Effector memory CD4-positive, alpha-beta T cell (primary cell): ENCODE measurements at regions not wholly inside any gene's neighbourhood (a gene's known extent, or its start where the extent isn't known, plus 50 kb on each side); places are given as distances from the start of the nearest gene placed in this dataset.
"Not testable (repeated sequence)": the region's sequence is repeated elsewhere in the genome, so short reads cannot be mapped to it uniquely, and the experiment has no call there.

Experiments used
- DNase-seq, 3 donors: peaks; one replicate each; pipeline ENCODE4 v3.0.0-alpha.2; 2020
- H3K27ac ChIP-seq: 2 replicates; pipeline ENCODE4 v1.7.0; 2013; ENCODE audit warnings: mild to moderate bottlenecking, low read length, moderate library complexity; ENCODE audit not compliant: insufficient read depth, poor library complexity, severe bottlenecking
- H3K27me3 ChIP-seq: replicated peaks from 2 replicates; pipeline ENCODE4 v1.7.0; 2013; ENCODE audit warnings: mild to moderate bottlenecking, low read length; ENCODE audit not compliant: insufficient read depth, control insufficient read depth, poor library complexity, severe bottlenecking
- H3K36me3 ChIP-seq: 2 replicates; pipeline ENCODE4 v1.7.0; 2013; ENCODE audit warnings: mild to moderate bottlenecking, low read length, moderate library complexity; ENCODE audit not compliant: control insufficient read depth, insufficient read depth
- H3K4me1 ChIP-seq: 2 replicates; pipeline ENCODE4 v1.7.0; 2013; ENCODE audit warnings: low read length, mild to moderate bottlenecking; ENCODE audit not compliant: control insufficient read depth, insufficient read depth, poor library complexity, severe bottlenecking
- H3K4me3 ChIP-seq: 2 replicates; pipeline ENCODE4 v1.7.0; 2013; ENCODE audit warnings: low read length, low read depth, mild to moderate bottlenecking; ENCODE audit not compliant: insufficient read depth, poor library complexity, severe bottlenecking
- H3K9me3 ChIP-seq: 2 replicates; pipeline ENCODE4 v1.7.0; 2013; ENCODE audit warnings: mild to moderate bottlenecking, low read length, moderate library complexity; ENCODE audit not compliant: control insufficient read depth

DNA sequence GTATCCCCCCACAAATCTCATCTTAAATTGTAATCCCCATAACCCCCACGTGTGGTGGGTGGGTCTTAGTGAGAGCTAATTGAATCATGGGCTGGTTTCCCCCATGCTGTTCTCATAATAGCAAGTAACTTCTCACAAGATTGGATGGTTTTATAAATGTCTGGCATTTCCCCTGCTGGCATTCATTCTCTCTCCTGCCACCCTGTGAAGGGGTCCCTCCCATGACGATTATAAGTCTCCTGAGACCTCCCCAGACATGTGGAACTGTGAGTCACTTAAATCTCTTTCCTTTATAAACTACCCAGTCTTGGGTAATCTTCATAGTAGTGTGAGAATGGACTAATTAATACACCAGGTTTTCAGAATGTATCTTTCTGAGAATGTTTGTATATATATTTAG, 1159.4 kb downstream of the FAM181B start:
- H3K4me1 ChIP-seq = no peaks in the 10 kb centered on the region
- H3K36me3 ChIP-seq = no peaks in the 10 kb centered on the region
- H3K27ac ChIP-seq = no peak overlapping the region
- no peaks in the 10 kb centered on the region for H3K9me3 ChIP-seq
- H3K4me3 ChIP-seq = no peak overlapping the region
- H3K27me3 ChIP-seq = no peaks in the 10 kb centered on the region
- DNase-seq = no peak

DNA sequence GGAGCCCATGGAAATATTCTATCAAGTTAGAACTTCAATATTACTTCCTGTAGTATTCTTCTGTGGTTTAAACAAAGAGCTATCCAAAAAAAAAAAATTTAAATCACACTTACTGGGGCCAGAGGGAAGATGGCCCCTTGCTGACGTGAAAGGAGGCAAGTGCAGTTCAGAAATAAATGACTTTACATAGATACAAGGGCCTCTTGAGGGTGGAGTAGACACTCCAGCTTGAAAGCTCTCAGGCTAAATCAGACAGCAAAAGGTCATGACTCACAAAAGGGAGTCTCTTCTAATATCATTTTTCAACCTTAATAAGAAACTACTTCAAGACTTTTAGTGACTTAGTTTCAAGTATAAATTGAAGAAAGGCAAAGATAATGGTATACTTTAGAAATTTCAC, 1160.3 kb downstream of the FAM181B start:
- no peak overlapping the region for H3K27ac ChIP-seq
- DNase-seq = no peak

GRCh38 chr11:81570669-81571068, 1163.0 kb downstream of the FAM181B start:
- H3K4me1 ChIP-seq = no peaks in the 10 kb centered on the region
- H3K27ac ChIP-seq = no peak overlapping the region
- H3K9me3 ChIP-seq = no peaks in the 10 kb centered on the region
- no peak overlapping the region for H3K4me3 ChIP-seq
- H3K27me3 ChIP-seq = no peaks in the 10 kb centered on the region
- no peaks in the 10 kb centered on the region for H3K36me3 ChIP-seq
- no peak for DNase-seq

More for the DNA sequence above, 1160.3 kb downstream of the FAM181B start:
- no peaks in the 10 kb centered on the region for H3K4me1 ChIP-seq
- H3K36me3 ChIP-seq = no peaks in the 10 kb centered on the region
- no peak overlapping the region for H3K4me3 ChIP-seq
- H3K27me3 ChIP-seq = no peaks in the 10 kb centered on the region
- H3K9me3 ChIP-seq = no peaks in the 10 kb centered on the region

- Histone ChIP-seq H3K9me3 (no peaks in the 10 kb centered on the region), H3K27ac (no peak overlapping the region), H3K36me3 (no peaks in the 10 kb centered on the region), H3K4me3 (no peak overlapping the region), H3K27me3 (no peaks in the 10 kb centered on the region), H3K4me1 (no peaks in the 10 kb centered on the region)
- DNase-seq = no peak
Measured at GRCh38 chr11:81569999-81570398, 1163.7 kb downstream of the FAM181B start.

GRCh38 chr11:81568918-81569317, 1164.7 kb downstream of the FAM181B start:
- Histone ChIP-seq H3K9me3 (no peaks in the 10 kb centered on the region), H3K4me1 (no peaks in the 10 kb centered on the region), H3K27ac (no peak overlapping the region), H3K36me3 (no peaks in the 10 kb centered on the region), H3K4me3 (no peak overlapping the region), H3K27me3 (no peaks in the 10 kb centered on the region)
- no peak for DNase-seq

- H3K27me3 ChIP-seq = no peaks in the 10 kb centered on the region
- H3K4me3 ChIP-seq = no peak overlapping the region
- no peak for DNase-seq
- no peaks in the 10 kb centered on the region for H3K36me3 ChIP-seq
- H3K4me1 ChIP-seq = no peaks in the 10 kb centered on the region
- H3K9me3 ChIP-seq = no peaks in the 10 kb centered on the region
- H3K27ac ChIP-seq = no peak overlapping the region
Measured at GRCh38 chr11:81548123-81548522, 1185.5 kb downstream of the FAM181B start.

- not testable (repeated sequence) for H3K4me3 ChIP-seq, DNase-seq, H3K27me3 ChIP-seq, H3K9me3 ChIP-seq, H3K36me3 ChIP-seq, H3K27ac ChIP-seq, H3K4me1 ChIP-seq
Measured at GRCh38 chr11:81539806-81540205, 1193.9 kb downstream of the FAM181B start.

- H3K36me3 ChIP-seq = no peaks in the 10 kb centered on the region
- H3K4me1 ChIP-seq = no peaks in the 10 kb centered on the region
Measured at GRCh38 chr11:81515566-81515965, 1218.1 kb downstream of the FAM181B start.

DNA sequence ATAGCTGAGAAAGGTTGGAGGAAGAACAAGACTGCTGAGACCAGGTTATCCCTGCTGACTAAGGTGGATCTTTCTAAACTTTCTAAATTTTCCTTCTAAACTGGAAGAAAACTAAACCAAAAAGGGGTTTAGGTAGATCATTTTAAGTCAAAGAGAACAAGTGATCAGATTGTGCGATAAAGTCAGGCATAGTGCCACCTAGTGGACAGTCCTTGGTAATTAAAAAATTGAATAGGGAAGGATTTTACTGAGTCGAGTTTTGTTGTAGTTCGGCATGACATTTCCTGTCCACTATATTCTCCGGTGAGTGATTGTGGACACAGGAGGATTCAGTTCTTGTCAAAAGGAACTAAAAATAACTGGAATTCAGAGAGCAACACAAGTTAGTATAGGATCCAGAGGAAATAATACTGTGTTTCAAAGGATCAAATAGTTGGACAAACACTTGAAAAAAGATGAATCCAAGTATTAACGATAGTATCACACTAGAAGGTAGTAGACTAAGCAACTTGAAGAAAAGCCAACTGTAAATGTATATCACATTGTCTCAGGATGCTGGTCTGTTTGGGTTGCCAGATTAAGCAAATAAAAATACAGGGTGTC, 1236.4 kb downstream of the FAM181B start:
- no peak overlapping the region for H3K4me3 ChIP-seq
- H3K9me3 ChIP-seq = no peaks in the 10 kb centered on the region
- H3K4me1 ChIP-seq = no peaks in the 10 kb centered on the region
- H3K27me3 ChIP-seq = no peaks in the 10 kb centered on the region
- no peak for DNase-seq
- H3K27ac ChIP-seq = no peak overlapping the region
- no peaks in the 10 kb centered on the region for H3K36me3 ChIP-seq

More at GRCh38 chr11:81515566-81515965, 1218.1 kb downstream of the FAM181B start:
- no peaks in the 10 kb centered on the region for H3K27me3 ChIP-seq
- H3K4me3 ChIP-seq = no peak overlapping the region
- H3K9me3 ChIP-seq = no peaks in the 10 kb centered on the region
- DNase-seq = no peak
- no peak overlapping the region for H3K27ac ChIP-seq

DNA sequence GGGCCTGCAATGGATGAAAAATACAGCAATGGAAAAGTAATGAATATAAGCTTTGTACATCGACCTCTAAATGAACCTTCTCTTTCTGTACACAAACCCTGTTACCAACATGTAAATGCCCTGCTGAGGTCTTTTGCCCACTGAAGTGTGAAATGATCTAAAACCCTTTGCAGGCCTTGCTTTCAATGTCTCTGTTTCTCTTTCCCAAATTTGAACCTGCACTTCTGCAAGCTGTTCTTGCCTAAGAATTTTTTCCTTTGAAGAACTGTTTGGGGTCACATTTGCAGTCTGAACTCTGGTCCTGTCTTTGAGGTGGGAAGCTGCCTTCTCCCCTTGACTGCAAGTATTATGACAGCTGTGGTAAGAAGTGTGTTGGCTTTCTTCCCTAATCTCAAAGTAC, 1237.1 kb downstream of the FAM181B start:
- no peaks in the 10 kb centered on the region for H3K9me3 ChIP-seq
- no peaks in the 10 kb centered on the region for H3K27me3 ChIP-seq
- H3K36me3 ChIP-seq = no peaks in the 10 kb centered on the region
- H3K4me1 ChIP-seq = no peaks in the 10 kb centered on the region
- DNase-seq = no peak
- no peak overlapping the region for H3K4me3 ChIP-seq
- no peak overlapping the region for H3K27ac ChIP-seq
